Head of caudate nucleus (tissue), 42 donors: ENCODE measurements at regions not wholly inside any gene's neighbourhood (a gene's known extent, or its start where the extent isn't known, plus 50 kb on each side); places are given as distances from the start of the nearest gene placed in this dataset.
"Not testable (repeated sequence)": the region's sequence is repeated elsewhere in the genome, so short reads cannot be mapped to it uniquely, and the experiment has no call there.

Source experiments
- DNase-seq, 42 donors: peaks; one replicate each; pipeline versions ENCODE4 v3.0.0 to v3.0.0-alpha.2; 2020 to 2021; ENCODE audit warnings: mixed read lengths in 7 of 42
- intact Hi-C: fragments of 100-400 bp; cut with DNase I; formaldehyde crosslinking; loops from one replicate; pipeline ENCODE4 v1.15.0; 2022

- intact Hi-C loops, result no loop called here
- peak in 4 of 42 donors; percentile 13 to 43 (median 30) for DNase-seq
These were observed 120.7 kb upstream of the CCDC28A start for GRCh38 chr6:138652824-138653223.

DNA sequence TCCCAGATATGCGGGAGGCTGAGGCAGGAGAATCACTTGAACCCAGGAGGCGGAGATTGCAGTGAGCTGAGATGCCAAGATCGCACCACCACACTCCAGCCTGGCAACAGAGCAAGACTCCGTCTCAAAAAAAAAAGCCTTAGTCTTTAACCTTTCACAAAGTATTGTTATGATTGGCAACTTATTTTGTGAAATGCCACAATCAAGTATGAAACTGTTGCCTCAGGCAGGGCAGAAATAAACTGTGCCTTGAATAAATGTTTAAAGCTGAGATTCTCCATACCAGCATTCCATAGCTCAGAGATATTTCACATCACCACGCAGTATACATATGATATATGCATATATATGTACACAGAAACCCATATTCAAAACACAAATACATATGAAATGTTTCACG lies 120.1 kb upstream of the CCDC28A start:
- intact Hi-C loops, result no loop called here
- DNase-seq, result no peak

DNA sequence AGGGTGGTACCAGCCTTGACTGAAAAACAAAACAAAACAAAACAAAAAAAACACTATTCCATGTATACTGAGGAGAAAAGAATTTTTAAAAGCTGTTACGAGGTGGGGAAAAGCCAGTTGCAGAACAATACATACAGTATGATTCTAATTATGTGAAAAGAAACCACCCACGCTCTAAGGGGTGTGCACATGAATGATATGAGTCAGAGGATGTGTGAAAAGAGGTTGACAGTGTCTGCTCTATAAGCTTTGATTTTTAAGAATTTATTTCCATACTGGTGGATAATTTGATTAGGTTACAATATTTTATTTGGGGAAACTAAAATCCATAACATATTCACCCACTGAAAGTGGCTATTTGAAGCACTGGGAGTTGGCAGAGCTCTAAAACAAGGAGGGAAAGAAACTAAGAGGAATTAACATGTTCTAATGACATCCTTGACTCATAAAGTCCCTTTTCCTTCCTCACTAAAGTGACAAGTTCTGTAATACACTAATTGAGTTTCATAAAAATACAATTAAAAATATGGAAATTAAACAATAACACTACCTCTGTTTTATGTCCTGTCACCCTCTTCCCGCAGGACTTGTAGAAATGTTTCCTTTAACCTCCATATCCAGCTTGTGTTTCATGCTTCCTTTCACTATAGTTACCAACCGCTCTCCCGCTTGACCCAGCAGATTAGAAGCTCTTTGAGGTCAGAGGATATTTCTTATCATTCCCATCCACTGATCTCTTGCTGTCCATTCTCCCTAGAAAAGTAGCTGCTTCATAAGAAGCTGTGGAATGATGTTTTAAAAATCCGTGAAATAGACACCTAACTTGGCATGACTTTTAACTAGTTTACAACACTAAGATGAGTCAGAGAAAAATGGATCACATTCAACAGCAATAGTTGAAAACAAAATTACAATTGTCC lies 118.6 kb upstream of the CCDC28A start:
- intact Hi-C loops, result no loop called here

GRCh38 chr6:138655828-138656227 lies 117.7 kb upstream of the CCDC28A start:
- intact Hi-C loops, result no loop called here
- DNase-seq, result peak in 10 of 42 donors; percentile 13 to 54 (median 27)

More for the DNA sequence above, 118.6 kb upstream of the CCDC28A start:
- peak in 11 of 42 donors; percentile 10 to 58 (median 32) for DNase-seq

GRCh38 chr6:138656364-138657064 lies 117.1 kb upstream of the CCDC28A start:
- intact Hi-C loops, result no loop called here
- no peak for DNase-seq

GRCh38 chr6:138657065-138657425 lies 116.5 kb upstream of the CCDC28A start:
- no peak for DNase-seq
- intact Hi-C loops, result no loop called here

DNA sequence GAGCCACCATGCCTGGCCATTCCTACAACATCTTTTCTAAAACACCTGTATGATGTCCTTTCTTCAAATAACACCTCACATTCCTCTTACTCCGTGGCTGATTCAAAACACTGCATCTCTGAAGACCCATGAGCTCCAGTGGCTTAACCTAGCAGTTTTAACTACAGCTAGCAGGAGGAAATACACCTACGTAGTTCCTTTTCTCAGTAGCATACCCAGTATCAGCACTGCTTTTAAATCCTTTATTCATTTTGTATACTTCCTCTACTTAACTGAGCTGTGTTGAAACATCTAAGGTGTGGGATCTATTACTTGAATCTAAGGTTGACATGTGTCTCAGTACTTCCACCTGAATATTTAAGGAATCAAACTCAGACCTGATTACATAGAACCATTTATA lies 113.6 kb upstream of the CCDC28A start:
- no peak for DNase-seq
- intact Hi-C loops, result no loop called here

DNA sequence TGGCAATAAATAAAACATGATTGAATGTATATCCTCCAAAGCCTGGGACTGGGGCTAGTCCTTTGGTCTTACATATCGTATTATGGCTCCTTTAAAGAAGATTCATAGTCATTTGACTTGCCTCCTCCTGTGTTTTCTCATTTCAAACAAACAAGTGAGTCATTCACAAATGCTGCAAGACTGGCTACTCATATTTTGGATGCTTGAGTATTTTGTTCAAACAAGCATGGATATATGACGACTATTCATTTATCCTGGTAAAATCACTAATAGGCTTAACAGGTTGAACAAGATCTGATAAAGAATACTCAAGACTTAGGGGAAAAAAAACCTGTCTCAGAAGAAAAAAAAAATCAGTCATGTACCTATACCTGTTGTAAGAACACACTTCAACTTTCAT lies 111.1 kb upstream of the CCDC28A start:
- intact Hi-C loops, result no loop called here
- DNase-seq, result no peak

DNA sequence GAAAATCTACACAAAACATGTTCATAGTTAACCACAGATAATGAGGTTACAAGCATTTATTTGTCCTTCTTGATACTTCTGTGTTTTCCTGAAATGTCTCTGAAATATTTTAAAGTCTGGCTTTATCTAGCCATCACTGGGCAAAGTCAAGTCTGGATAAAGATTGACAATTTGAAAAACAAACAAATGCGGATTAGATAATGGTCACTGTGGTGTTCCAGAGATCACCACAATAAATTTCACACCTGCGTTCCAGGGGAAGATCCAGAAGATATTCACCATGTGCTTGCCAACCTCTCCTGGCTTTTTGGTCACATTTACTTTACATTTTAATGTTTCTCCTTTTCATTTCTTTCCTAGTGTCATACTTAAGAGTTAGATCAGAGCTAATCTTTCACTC lies 109.7 kb upstream of the CCDC28A start:
- intact Hi-C loops, result no loop called here
- no peak for DNase-seq

DNA sequence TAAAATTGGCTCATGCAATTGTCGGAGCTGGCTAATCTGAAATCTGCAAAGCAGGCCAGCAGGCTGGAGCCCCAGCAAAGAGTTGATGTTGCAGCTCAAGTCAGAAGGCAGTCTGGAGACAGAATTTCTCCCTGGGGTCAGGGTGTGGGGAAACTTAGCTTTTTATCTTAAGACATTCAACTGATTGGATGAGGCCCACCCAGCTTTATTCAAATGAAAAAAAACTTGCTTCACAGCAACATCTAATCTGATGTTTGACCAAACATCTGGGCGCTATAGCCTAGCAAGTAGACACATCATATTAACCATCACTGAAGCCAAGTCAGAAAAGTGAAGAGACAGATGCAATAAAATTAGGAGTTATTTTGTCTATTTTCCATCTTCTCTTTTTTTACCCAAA lies 108.8 kb upstream of the CCDC28A start:
- DNase-seq, result no peak

GRCh38 chr6:138666636-138667035 lies 106.9 kb upstream of the CCDC28A start:
- no peak for DNase-seq
- intact Hi-C loops, result no loop called here

More for the DNA sequence above, 108.8 kb upstream of the CCDC28A start:
- intact Hi-C loops, result no loop called here

DNA sequence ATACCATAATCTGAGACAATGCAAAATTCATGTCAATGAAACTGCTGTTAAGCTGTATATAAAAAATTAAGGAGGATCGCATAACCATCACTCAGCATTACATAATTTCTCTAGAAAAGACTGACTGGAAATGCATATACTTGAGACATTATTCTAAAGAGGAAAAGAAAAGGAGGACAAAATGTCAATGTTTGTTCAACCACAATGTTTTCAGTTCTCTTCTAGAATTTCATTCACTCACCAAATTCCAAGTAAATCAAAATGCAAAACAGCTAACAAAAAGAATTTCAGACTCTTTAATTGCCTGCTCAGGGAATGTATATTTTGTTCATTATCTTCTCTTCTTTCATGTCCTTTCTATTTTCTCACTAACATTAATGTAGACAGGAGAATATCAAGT lies 106.2 kb upstream of the CCDC28A start:
- DNase-seq, result no peak
- intact Hi-C loops, result no loop called here

DNA sequence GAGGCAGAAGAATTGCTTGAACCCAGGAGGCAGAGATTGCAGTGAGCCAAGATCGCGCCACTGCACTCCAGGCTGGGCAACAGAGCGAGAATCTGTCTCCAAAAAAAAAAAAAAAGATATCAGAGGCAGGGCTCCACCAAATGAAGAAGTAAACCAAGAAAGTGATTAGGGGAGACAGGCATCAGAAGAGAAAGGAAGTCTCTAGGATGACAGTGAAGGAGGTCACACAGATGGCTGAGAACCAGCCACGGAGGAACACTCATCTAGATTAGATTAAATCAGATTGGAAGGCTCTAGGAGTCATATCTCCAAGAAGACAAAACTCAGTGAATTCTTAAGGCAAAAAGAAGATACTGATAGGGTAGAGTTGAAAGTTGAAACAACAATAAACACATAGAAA lies 102.2 kb upstream of the CCDC28A start:
- intact Hi-C loops, result no loop called here
- DNase-seq, result no peak

DNA sequence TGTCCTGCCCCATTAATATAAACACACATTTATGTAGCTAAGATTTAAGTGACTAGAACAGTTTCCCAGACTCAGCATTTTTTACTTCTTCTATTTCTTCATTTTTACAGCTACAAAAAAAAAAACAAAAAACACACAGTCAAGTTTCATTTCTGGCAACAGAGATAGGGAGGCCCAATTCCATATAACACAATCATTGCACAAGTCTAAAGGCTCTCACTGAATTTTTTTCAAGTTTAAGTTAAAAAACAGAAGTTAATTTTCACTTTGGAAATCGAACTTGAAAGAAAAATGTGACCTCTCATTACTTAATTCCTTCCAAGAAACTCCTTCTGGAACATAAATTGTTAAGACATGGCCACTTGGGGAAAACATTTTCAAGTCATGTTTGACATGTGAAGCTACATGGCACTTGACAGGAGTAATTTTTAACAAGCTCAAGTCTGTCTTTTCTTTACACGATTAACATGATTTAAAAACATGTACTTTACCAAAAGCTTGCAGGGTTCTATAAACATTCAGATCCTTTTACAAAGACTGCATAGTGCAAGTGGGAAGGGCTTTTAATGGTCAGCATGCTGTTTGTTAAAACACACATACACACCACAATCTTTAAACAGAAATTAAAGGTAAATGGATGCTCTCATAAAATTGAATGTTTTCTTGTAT lies 100.1 kb upstream of the CCDC28A start:
- intact Hi-C loops, result no loop called here
- DNase-seq, result no peak

DNA sequence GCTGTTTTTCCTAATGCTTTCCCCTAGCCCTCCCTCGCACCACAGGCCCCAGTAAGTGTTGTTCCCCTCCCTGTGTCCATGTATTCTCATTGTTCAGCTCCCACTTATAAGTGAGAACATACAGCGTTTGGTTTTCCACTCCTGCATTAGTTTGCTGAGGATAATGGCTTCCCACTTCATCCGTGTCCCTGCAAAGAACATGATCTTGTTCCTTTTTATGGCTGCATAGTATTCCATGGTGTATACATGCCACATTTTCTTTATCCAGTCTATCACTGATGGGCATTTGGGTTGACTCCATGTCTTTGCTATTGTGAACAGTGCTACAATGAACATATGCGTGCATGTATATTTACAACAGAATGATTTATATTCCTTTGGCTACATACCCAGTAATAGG lies 99.1 kb upstream of the CCDC28A start:
- DNase-seq, intact Hi-C loops: not testable (repeated sequence)

GRCh38 chr6:138677538-138677937 lies 96.0 kb upstream of the CCDC28A start:
- DNase-seq, result no peak
- intact Hi-C loops, result no loop called here

GRCh38 chr6:138678168-138678567 lies 95.4 kb upstream of the CCDC28A start:
- intact Hi-C loops, result no loop called here
- DNase-seq, result no peak

DNA sequence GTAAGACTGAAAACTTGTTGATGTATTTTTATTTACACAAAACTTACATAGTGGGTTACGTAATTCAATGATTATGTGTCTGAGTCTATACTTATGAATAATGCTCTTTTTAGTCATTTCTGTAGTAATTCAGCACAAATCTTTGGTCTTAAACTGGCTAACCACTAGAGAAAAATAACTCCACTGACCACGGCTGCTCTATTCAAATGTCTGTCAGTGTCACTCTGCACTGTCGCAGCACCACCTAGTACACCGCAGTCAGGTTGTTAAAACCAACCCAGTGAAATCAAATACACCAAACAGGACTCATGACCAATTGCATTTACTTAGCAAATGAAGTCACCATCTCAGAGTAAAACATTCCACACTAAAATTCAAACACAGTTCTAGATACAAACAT lies 93.5 kb upstream of the CCDC28A start:
- no peak for DNase-seq
- intact Hi-C loops, result no loop called here

DNA sequence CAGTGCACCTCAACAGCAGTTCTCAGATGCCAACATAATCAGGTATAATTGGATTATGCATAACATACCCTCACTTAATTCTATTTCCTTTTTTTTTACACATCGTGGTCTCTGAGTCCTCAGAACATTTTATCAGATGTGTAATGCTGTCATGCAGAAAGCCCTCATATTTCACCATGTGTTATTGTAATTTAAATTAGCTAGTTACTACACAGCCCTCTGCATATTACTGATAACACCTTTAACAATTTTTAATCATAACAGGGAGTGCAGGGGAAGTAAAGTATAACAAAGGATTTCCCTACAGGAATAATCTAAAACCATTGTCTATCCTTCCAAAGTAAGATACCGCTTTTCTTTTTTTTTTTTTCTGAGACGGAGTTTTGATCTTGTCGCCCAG lies 91.9 kb upstream of the CCDC28A start:
- DNase-seq, result no peak
- intact Hi-C loops, result no loop called here
